ENCODE measurements at regions not wholly inside any gene's neighbourhood (a gene's known extent, or its start where the extent isn't known, plus 50 kb on each side); places are given as distances from the start of the nearest gene placed in this dataset.

DNA sequence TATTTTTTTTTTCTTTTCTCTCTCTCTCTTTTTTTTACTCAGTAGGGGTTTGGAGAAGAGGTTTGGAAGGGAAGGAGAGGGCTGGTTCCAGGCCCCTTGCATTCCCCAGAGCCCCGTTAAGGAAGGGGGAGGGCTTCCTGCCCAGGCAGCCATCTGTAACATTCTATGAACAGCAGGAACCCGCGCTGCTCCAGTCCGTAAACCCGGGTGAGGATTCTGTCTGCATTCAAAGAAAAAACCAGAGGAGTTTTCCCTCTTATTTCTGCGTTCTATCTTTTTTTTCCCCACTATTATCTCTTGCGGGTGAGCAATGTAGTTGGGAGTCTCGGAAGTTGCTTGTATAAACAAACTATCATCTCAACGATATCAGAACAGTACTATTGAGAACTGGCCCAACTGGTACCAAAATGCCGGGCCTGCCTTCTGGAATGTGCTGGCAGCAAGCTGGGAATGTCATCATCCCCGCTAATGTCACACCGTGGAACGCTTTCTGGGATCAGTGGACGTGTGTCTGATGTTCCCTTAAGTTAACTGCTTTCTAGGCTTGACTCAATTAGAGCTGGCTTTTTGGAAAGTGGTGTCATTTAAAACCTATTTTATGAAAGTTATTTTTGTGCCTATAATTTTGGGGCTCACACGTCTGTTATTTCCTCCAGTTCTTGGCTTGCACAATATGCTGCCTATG, 153.1 kb upstream of the MEOX2 start:
- peak overlapping the region in 10 of 11 experiments; percentile 4 to 68 (median 42); a peak in 16 of 22 replicates for H3K9ac ChIP-seq
- H3K9me3 ChIP-seq (replicated peaks in 1 of 11) = no peaks in the 10 kb centered on the region

DNA sequence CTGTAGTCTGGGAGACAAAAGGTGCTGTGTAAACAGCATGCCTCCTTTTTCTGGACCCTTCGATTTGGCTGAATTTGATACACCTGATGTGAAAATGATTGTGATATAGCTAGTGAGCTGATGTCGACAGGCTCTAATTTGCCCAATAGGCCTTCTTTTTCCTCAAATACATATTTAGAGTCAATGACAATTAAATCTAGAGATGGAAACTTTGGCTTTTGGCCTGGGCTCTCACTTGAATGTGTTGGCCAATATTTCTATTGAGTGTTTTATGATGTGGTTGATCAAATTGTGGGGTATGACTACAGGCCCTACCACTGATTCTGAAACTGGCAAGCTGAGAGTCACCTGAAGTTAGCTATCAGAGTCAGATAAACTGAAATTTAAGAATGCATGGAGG, 151.8 kb upstream of the MEOX2 start:
- Histone ChIP-seq H4K20me1 (no peaks in the 10 kb centered on the region), H3K4me1 (peaks cover 10 to 23% (median 18%) of the 10 kb centered on the region in 10 experiments; a peak in 19 of 20 replicates), H3K4me3 (no peak overlapping the region), H3K36me3 (no peaks in the 10 kb centered on the region), H3K4me2 (peak overlapping the region in 8 of 11 experiments; percentile 83 to 97 (median 88); a peak in 8 of 22 replicates), H3K9ac (no peak overlapping the region), H3K27me3 (no peaks in the 10 kb centered on the region), H3K9me3 (replicated peaks in 1 of 11) (no peaks in the 10 kb centered on the region), H3K27ac (no peak overlapping the region)
- TF ChIP-seq Cebpa-rat (IDR thresholded peaks at IDR 0.05) = no peak

More for the DNA sequence above, 153.1 kb upstream of the MEOX2 start:
- no peaks in the 10 kb centered on the region for H3K27me3 ChIP-seq
- H4K20me1 ChIP-seq = no peaks in the 10 kb centered on the region
- peak overlapping the region; percentile 83 to 98 (median 89) for H3K4me2 ChIP-seq
- peak overlapping the region in 7 of 11 experiments; percentile 3 to 63 (median 50); a peak in 9 of 22 replicates for H3K27ac ChIP-seq
- H3K4me3 ChIP-seq = peak overlapping the region; percentile 17 to 60 (median 42); a peak in 17 of 20 replicates
- no peaks in the 10 kb centered on the region for H3K36me3 ChIP-seq
- no peak for TF ChIP-seq Cebpa-rat (IDR thresholded peaks at IDR 0.05)
- H3K4me1 ChIP-seq = peaks cover 10 to 23% (median 18%) of the 10 kb centered on the region in 10 experiments; a peak in 19 of 20 replicates

- Histone ChIP-seq H3K4me2 (no peak overlapping the region), H3K27ac (no peak overlapping the region), H3K27me3 (no peaks in the 10 kb centered on the region), H3K9me3 (replicated peaks in 1 of 11) (no peaks in the 10 kb centered on the region), H3K4me1 (peaks cover 10 to 23% (median 18%) of the 10 kb centered on the region in 10 experiments; a peak in 19 of 20 replicates), H3K36me3 (no peaks in the 10 kb centered on the region), H4K20me1 (no peaks in the 10 kb centered on the region), H3K4me3 (no peak overlapping the region), H3K9ac (no peak overlapping the region)
- TF ChIP-seq Cebpa-rat (IDR thresholded peaks at IDR 0.05) = no peak
Measured at GRCh38 chr7:15837306-15837950, 150.9 kb upstream of the MEOX2 start.

DNA sequence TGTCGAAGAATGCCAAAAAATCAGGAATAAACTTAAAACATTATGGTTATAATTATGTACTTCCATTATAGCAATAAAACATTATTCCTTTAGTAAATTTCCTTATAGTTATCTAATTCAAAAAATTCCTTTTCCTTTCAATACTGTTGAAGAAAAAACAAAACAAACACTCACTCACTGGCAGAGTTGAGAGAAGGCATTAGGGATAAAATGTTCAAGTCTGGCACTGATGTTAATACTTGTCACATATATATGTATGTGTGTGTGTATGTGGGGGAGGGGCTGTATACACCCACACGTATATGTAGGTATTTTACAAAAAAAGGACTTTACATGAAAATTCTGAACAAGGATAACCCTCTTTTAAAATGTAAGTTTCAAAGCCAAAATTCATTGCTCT, 150.2 kb upstream of the MEOX2 start:
- Histone ChIP-seq H3K27ac (no peak overlapping the region), H3K36me3 (no peaks in the 10 kb centered on the region), H3K4me3 (no peak overlapping the region), H3K4me2 (no peak overlapping the region), H4K20me1 (no peaks in the 10 kb centered on the region), H3K27me3 (no peaks in the 10 kb centered on the region), H3K4me1 (peaks cover 10 to 23% (median 18%) of the 10 kb centered on the region in 10 experiments; a peak in 19 of 20 replicates), H3K9ac (no peak overlapping the region), H3K9me3 (replicated peaks in 1 of 11) (no peaks in the 10 kb centered on the region)
- no peak for TF ChIP-seq Cebpa-rat (IDR thresholded peaks at IDR 0.05)

- no peak for TF ChIP-seq Cebpa-rat (IDR thresholded peaks at IDR 0.05)
- Histone ChIP-seq H3K27me3 (no peaks in the 10 kb centered on the region), H3K9me3 (replicated peaks in 1 of 11) (no peaks in the 10 kb centered on the region), H4K20me1 (no peaks in the 10 kb centered on the region), H3K9ac (no peak overlapping the region), H3K4me2 (no peak overlapping the region), H3K4me1 (peaks cover 10 to 23% (median 18%) of the 10 kb centered on the region in 10 experiments; a peak in 19 of 20 replicates), H3K4me3 (no peak overlapping the region), H3K27ac (no peak overlapping the region), H3K36me3 (no peaks in the 10 kb centered on the region)
Measured at GRCh38 chr7:15836041-15836440, 149.6 kb upstream of the MEOX2 start.

GRCh38 chr7:15834446-15834845, 148.0 kb upstream of the MEOX2 start:
- no peaks in the 10 kb centered on the region for H3K36me3 ChIP-seq
- H3K9me3 ChIP-seq (replicated peaks in 1 of 11) = no peaks in the 10 kb centered on the region
- no peak overlapping the region for H3K27ac ChIP-seq
- peaks cover 4 to 13% (median 11%) of the 10 kb centered on the region in 10 experiments; a peak in 18 of 20 replicates for H3K4me1 ChIP-seq
- TF ChIP-seq Cebpa-rat (IDR thresholded peaks at IDR 0.05) = no peak
- no peak overlapping the region for H3K9ac ChIP-seq
- no peaks in the 10 kb centered on the region for H4K20me1 ChIP-seq
- H3K27me3 ChIP-seq = no peaks in the 10 kb centered on the region
- no peak overlapping the region for H3K4me3 ChIP-seq
- no peak overlapping the region for H3K4me2 ChIP-seq

DNA sequence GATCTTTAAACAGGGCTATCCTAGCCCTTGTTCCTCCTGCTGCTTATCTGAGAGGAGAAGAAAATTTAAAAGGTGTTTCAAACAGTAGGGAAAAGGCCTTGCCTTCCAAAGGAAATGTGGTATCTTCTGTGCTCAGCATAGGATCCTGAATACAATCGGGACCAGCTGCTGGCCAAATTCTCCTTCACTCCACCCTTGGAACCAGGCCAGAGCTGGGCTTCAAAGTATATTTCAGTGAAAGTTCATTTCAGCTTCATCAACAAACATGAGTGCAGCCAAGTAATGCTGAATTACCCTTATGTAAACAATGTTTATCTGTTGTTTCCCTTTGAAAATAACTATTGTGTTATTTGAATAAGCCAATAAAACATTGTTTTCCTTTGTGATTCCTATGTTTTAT, 146.5 kb upstream of the MEOX2 start:
- Histone ChIP-seq H4K20me1 (no peaks in the 10 kb centered on the region), H3K9ac (no peak overlapping the region), H3K4me2 (no peak overlapping the region), H3K27ac (no peak overlapping the region), H3K36me3 (no peaks in the 10 kb centered on the region), H3K4me3 (no peak overlapping the region), H3K9me3 (replicated peaks in 1 of 11) (no peaks in the 10 kb centered on the region), H3K27me3 (no peaks in the 10 kb centered on the region), H3K4me1 (no peaks in the 10 kb centered on the region; a peak in 1 of 20 replicates)
- no peak for TF ChIP-seq Cebpa-rat (IDR thresholded peaks at IDR 0.05)

DNA sequence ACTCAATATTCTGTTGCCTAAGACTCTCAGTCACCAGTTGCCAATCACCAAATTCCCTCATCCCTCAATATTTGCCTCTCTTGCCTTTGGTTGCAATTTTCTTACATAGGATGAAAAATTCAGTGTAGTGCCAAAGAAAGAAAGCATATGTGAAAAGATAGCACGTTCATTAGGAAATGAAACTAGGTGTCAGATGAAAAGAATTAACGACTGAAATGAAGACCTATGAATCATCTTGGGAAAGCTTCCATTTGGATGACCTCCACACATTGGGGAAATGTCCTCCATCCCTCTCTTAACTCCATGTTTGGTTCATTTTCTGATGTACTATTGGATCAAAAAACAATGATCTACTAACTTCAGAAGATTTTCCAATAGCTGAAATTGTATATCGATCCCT, 145.1 kb upstream of the MEOX2 start:
- no peak for TF ChIP-seq Cebpa-rat (IDR thresholded peaks at IDR 0.05)
- Histone ChIP-seq H3K36me3 (no peaks in the 10 kb centered on the region), H3K4me3 (no peak overlapping the region), H3K9ac (no peak overlapping the region), H3K4me1 (no peaks in the 10 kb centered on the region; a peak in 1 of 20 replicates), H3K4me2 (no peak overlapping the region), H3K27me3 (no peaks in the 10 kb centered on the region), H3K9me3 (replicated peaks in 1 of 11) (no peaks in the 10 kb centered on the region), H4K20me1 (no peaks in the 10 kb centered on the region), H3K27ac (no peak overlapping the region)

- Histone ChIP-seq H3K4me3 (no peak overlapping the region), H4K20me1 (no peaks in the 10 kb centered on the region), H3K9ac (no peak overlapping the region), H3K4me2 (0 out of 22 replicates have a peak overlapping the region, but pooled peaks of 1 of the 11 experiments have one; percentile 2), H3K36me3 (no peaks in the 10 kb centered on the region), H3K4me1 (no peaks in the 10 kb centered on the region; a peak in 1 of 20 replicates), H3K27ac (no peak overlapping the region), H3K27me3 (no peaks in the 10 kb centered on the region), H3K9me3 (replicated peaks in 1 of 11) (no peaks in the 10 kb centered on the region)
- no peak for TF ChIP-seq Cebpa-rat (IDR thresholded peaks at IDR 0.05)
Measured at GRCh38 chr7:15829691-15830090, 143.2 kb upstream of the MEOX2 start.

Measured in BLaER1 treated with 17β-estradiol and CSF1 and Interleukin-3, amounts not matched to agents 10 nM and 100 nM (cell line).